ENCODE measurements at regions not wholly inside any gene's neighbourhood (a gene's known extent, or its start where the extent isn't known, plus 50 kb on each side); places are given as distances from the start of the nearest gene placed in this dataset.
A peak's percentile ranks its signal among the peaks of the same experiment; 100 is the strongest.
"Not testable (repeated sequence)": the region's sequence is repeated elsewhere in the genome, so short reads cannot be mapped to it uniquely, and the experiment has no call there.

DNA sequence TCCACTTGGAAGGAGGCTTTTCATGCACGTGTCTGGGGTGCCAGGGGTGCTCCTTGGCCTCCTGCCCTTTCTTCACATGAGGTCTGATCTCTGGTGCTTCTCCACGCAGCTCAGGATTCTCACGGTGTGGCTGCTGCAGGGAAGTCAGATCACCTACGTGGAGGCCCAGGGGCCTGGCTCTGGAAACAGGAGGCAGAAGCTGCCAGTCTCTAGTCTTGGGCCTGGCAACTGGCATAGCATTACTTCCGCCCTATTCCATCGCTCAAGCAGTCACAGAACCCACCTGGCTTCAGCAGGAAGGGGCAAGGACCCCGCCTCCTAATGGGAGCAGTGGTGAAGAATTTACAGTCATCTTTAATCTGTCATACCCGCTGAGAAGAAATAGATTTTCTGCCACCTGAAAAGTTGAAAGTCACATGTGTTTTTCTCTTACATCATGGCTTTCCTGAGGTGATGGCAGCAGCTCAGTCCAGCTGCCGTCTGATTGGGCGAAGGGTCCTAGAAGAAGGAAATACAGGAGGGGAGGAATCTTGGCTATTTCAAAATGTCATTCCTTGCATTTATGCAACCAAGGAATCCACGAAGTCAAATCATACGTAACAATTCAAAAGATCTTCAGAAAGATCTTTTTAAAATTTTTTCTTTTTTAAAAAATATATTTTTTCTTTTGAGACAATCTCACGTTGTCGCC is 50.1 kb upstream of the DKK3 start:
- ATAC-seq (no peak), DNase-seq (peak; percentile 28)
- no peak overlapping the region for H3K4me3 Mint-ChIP-seq
- CTCF ChIA-PET = interaction anchor here (0.6 to 3.4 kb wide), 6 partner anchors 11 to 1738 kb away, joined by 3 to 19 read pairs (median 4); no protein-coding TSS in a partner anchor
- H3K27ac Mint-ChIP-seq = no peak overlapping the region
- peaks cover 5% of the 10 kb centered on the region for H3K4me1 Mint-ChIP-seq
- H3K27me3 Mint-ChIP-seq = no peaks in the 10 kb centered on the region
- H3K36me3 Mint-ChIP-seq = peaks cover 7% of the 10 kb centered on the region
- H3K9me3 Mint-ChIP-seq (ENCODE audit: low read depth) = peaks cover 4% of the 10 kb centered on the region

DNA sequence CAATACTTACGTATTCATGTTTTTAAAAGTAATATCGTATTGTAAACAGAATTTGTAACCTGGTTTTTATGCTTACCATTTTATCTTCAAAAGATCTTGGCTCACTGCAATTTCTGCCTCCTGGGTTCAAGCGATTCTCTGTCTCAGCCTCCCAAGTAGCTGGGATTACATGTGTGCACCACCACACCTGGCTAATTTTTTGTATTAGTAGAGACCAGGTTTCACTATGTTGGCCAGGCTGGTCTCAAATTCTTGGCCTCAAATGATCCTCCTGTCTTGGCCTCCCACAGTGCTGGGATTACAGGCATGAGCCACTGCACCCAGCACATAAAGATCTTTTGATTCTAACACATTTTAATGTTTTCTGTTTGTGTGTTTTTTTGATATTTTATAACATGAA is 50.7 kb upstream of the DKK3 start:
- not testable (repeated sequence) for H3K4me1 Mint-ChIP-seq; H3K27ac Mint-ChIP-seq; ATAC-seq; H3K4me3 Mint-ChIP-seq; H3K36me3 Mint-ChIP-seq; DNase-seq; H3K27me3 Mint-ChIP-seq; H3K9me3 Mint-ChIP-seq (ENCODE audit: low read depth)
- CTCF ChIA-PET = interaction anchor here (1.2 to 3.4 kb wide), 4 partner anchors 9 to 223 kb away, joined by 3 to 19 read pairs (median 5); no protein-coding TSS in a partner anchor

- Mint-ChIP-seq H3K4me1 (peaks cover 10% of the 10 kb centered on the region), H3K36me3 (peaks cover 14% of the 10 kb centered on the region), H3K27ac (no peak overlapping the region), H3K4me3 (no peak overlapping the region), H3K9me3 (ENCODE audit: low read depth) (peaks cover 7% of the 10 kb centered on the region), H3K27me3 (no peaks in the 10 kb centered on the region)
- DNase-seq (peak; percentile 31), ATAC-seq (no peak)
- CTCF ChIA-PET = interaction anchor here (1.1 to 3.4 kb wide), 4 partner anchors 10 to 228 kb away, joined by 3 to 19 read pairs (median 7); no protein-coding TSS in a partner anchor
Observed at GRCh38 chr11:12060385-12060985, 49.9 kb upstream of the MICAL2 start.

Data from activated CD8-positive, alpha-beta memory T cell treated with anti-CD3 and anti-CD28 coated beads, Interleukin-2, amount 10 ng/mL, durations not matched to agents 7 days and 5 days (primary cell).